ENCODE measurements at regions not wholly inside any gene's neighbourhood (a gene's known extent, or its start where the extent isn't known, plus 50 kb on each side); places are given as distances from the start of the nearest gene placed in this dataset.
A peak's percentile ranks its signal among the peaks of the same experiment; 100 is the strongest.

GRCh38 chr18:66103550-66103949 lies 352.7 kb downstream of the CDH7 start:
- no peaks in the 10 kb centered on the region for H4K20me1 ChIP-seq (ENCODE audit: insufficient read depth, low read length)
- H3K9ac ChIP-seq (ENCODE audit: low read length): no peak overlapping the region
- H3K4me1 ChIP-seq (ENCODE audit: low read length): peaks cover 6% of the 10 kb centered on the region; the same call in 1 of the 2 replicates
- no peaks in the 10 kb centered on the region for H3K27me3 ChIP-seq (ENCODE audit: low read depth, low read length)
- no peak overlapping the region for H2AFZ ChIP-seq (ENCODE audit: low read depth, low read length)
- H3K27ac ChIP-seq (ENCODE audit: low read length): no peak overlapping the region
- H3K4me3 ChIP-seq (ENCODE audit: low read length): no peak overlapping the region
- no peaks in the 10 kb centered on the region for H3K9me3 ChIP-seq (ENCODE audit: insufficient read depth, low read length)
- TF ChIP-seq EZH2phosphoT487 (IDR thresholded peaks at IDR 0.05; ENCODE audit: low read depth): no peak
- TF ChIP-seq, protein P1, sequence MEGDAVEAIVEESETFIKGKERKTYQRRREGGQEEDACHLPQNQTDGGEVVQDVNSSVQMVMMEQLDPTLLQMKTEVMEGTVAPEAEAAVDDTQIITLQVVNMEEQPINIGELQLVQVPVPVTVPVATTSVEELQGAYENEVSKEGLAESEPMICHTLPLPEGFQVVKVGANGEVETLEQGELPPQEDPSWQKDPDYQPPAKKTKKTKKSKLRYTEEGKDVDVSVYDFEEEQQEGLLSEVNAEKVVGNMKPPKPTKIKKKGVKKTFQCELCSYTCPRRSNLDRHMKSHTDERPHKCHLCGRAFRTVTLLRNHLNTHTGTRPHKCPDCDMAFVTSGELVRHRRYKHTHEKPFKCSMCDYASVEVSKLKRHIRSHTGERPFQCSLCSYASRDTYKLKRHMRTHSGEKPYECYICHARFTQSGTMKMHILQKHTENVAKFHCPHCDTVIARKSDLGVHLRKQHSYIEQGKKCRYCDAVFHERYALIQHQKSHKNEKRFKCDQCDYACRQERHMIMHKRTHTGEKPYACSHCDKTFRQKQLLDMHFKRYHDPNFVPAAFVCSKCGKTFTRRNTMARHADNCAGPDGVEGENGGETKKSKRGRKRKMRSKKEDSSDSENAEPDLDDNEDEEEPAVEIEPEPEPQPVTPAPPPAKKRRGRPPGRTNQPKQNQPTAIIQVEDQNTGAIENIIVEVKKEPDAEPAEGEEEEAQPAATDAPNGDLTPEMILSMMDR (IDR thresholded peaks at IDR 0.05; ENCODE audit: low read depth, low read length): no peak
- no peaks in the 10 kb centered on the region for H3K36me3 ChIP-seq (replicated peaks; ENCODE audit: low read depth, low read length)
- no peak overlapping the region for H3K4me2 ChIP-seq (ENCODE audit: low read length)
- no peaks in the 10 kb centered on the region for H3K79me2 ChIP-seq (ENCODE audit: low read length)

DNA sequence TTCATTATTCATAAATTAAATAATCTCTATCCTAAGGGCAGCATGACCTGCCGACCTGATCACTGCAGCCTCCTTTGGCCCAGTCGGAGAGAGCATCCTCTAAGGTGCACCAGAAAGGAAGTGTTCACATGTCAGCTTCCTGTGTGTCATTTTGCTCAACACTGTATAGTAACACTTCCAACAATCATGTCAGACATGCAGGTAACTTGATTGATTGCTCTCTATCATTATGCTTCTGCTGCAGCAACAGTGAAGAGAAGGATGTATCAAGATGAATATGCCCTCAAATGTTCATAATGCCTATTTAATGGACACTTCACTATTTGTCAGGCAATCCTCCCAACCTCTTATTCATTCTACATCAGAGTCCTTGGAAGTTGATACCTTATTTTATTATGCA lies 332.3 kb downstream of the CDH7 start:
- Histone ChIP-seq H3K79me2 (ENCODE audit: low read length) (no peaks in the 10 kb centered on the region), H3K4me1 (ENCODE audit: low read length) (no peaks in the 10 kb centered on the region), H3K4me3 (ENCODE audit: low read length) (no peak overlapping the region), H2AFZ (ENCODE audit: low read depth, low read length) (peak overlapping the region; percentile 9; the same call in 1 of the 2 replicates), H3K4me2 (ENCODE audit: low read length) (no peak overlapping the region), H3K27ac (ENCODE audit: low read length) (no peak overlapping the region), H3K9ac (ENCODE audit: low read length) (no peak overlapping the region), H3K9me3 (ENCODE audit: insufficient read depth, low read length) (no peaks in the 10 kb centered on the region), H3K27me3 (ENCODE audit: low read depth, low read length) (no peaks in the 10 kb centered on the region), H4K20me1 (ENCODE audit: insufficient read depth, low read length) (no peaks in the 10 kb centered on the region), H3K36me3 (replicated peaks; ENCODE audit: low read depth, low read length) (no peaks in the 10 kb centered on the region)
- no peak for TF ChIP-seq EZH2phosphoT487 (IDR thresholded peaks at IDR 0.05; ENCODE audit: low read depth)
- TF ChIP-seq, protein P1 (IDR thresholded peaks at IDR 0.05; ENCODE audit: low read depth, low read length): no peak

- Histone ChIP-seq H4K20me1 (ENCODE audit: insufficient read depth, low read length) (no peaks in the 10 kb centered on the region), H3K4me1 (ENCODE audit: low read length) (no peaks in the 10 kb centered on the region), H3K27ac (ENCODE audit: low read length) (no peak overlapping the region), H3K36me3 (replicated peaks; ENCODE audit: low read depth, low read length) (peaks cover 4% of the 10 kb centered on the region), H2AFZ (ENCODE audit: low read depth, low read length) (no peak overlapping the region), H3K9me3 (ENCODE audit: insufficient read depth, low read length) (peaks cover 10% of the 10 kb centered on the region), H3K9ac (ENCODE audit: low read length) (no peak overlapping the region), H3K79me2 (ENCODE audit: low read length) (no peaks in the 10 kb centered on the region), H3K27me3 (ENCODE audit: low read depth, low read length) (no peaks in the 10 kb centered on the region), H3K4me3 (ENCODE audit: low read length) (no peak overlapping the region), H3K4me2 (ENCODE audit: low read length) (no peak overlapping the region)
- TF ChIP-seq, protein P1 (IDR thresholded peaks at IDR 0.05; ENCODE audit: low read depth, low read length): no peak
- no peak for TF ChIP-seq EZH2phosphoT487 (IDR thresholded peaks at IDR 0.05; ENCODE audit: low read depth)
Measured at GRCh38 chr18:66078925-66079800, 328.4 kb downstream of the CDH7 start.

DNA sequence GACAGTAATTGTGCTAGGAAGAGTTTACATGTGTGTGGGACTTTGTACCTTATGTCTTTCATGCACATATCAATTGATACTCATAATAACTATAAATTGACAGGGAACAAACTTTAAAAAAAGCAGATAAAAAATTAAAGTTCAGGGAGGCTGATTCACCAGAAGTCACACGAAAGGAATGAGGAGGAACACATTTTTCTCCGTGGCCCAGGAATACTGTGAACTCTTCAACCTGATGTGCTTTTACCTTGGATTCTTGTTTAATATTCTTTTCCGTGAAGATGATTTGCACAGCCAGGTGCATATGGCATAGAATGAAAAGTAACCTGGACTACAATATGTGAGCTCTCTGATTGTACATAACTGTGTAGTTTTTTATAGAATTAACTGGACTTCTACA lies 326.3 kb downstream of the CDH7 start:
- Histone ChIP-seq H3K4me3 (ENCODE audit: low read length) (no peak overlapping the region), H4K20me1 (ENCODE audit: insufficient read depth, low read length) (no peaks in the 10 kb centered on the region), H3K9me3 (ENCODE audit: insufficient read depth, low read length) (peaks cover 12% of the 10 kb centered on the region), H3K27me3 (ENCODE audit: low read depth, low read length) (no peaks in the 10 kb centered on the region), H3K36me3 (replicated peaks; ENCODE audit: low read depth, low read length) (peaks cover 4% of the 10 kb centered on the region), H2AFZ (ENCODE audit: low read depth, low read length) (no peak overlapping the region), H3K27ac (ENCODE audit: low read length) (no peak overlapping the region), H3K79me2 (ENCODE audit: low read length) (no peaks in the 10 kb centered on the region), H3K4me2 (ENCODE audit: low read length) (no peak overlapping the region), H3K4me1 (ENCODE audit: low read length) (no peaks in the 10 kb centered on the region), H3K9ac (ENCODE audit: low read length) (no peak overlapping the region)
- TF ChIP-seq, protein P1 (IDR thresholded peaks at IDR 0.05; ENCODE audit: low read depth, low read length): no peak
- no peak for TF ChIP-seq EZH2phosphoT487 (IDR thresholded peaks at IDR 0.05; ENCODE audit: low read depth)

Data from OCI-LY3 (cell line).